ENCODE measurements at regions not wholly inside any gene's neighbourhood (a gene's known extent, or its start where the extent isn't known, plus 50 kb on each side); places are given as distances from the start of the nearest gene placed in this dataset.

DNA sequence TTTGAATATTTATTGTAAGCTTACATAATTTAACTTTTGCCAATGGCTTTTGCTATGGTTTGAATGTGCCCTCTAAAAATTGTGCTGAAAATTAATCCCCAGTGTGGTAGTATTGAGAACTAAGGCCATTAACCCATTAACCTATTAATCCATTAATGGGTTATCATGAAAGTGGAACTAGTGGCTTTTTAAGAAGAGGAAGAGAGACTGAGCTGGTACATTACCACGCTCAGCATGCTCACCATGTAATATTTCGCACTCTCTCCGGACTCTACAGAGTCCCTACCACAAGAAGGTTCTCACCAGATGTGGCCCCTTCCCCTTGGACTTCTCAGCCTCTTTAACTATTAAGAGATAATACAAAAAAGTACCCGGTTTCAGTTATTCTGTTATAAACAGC, 164.4 kb upstream of the ZRANB2 start:
- no peaks in the 10 kb centered on the region for H3K9me3 Mint-ChIP-seq (ENCODE audit: low read depth)
- peaks cover 6% of the 10 kb centered on the region for H3K4me1 Mint-ChIP-seq (ENCODE audit: low read depth)
- H3K36me3 Mint-ChIP-seq (ENCODE audit: insufficient read depth), result no peaks in the 10 kb centered on the region
- no peak for DNase-seq (ENCODE audit: low spot score, unreplicated experiment)
- H3K27me3 Mint-ChIP-seq, result peaks cover 2% of the 10 kb centered on the region
- no peak overlapping the region for H3K27ac Mint-ChIP-seq
- H3K4me3 Mint-ChIP-seq (ENCODE audit: low read depth), result no peak overlapping the region
- TF ChIP-seq, protein P1, sequence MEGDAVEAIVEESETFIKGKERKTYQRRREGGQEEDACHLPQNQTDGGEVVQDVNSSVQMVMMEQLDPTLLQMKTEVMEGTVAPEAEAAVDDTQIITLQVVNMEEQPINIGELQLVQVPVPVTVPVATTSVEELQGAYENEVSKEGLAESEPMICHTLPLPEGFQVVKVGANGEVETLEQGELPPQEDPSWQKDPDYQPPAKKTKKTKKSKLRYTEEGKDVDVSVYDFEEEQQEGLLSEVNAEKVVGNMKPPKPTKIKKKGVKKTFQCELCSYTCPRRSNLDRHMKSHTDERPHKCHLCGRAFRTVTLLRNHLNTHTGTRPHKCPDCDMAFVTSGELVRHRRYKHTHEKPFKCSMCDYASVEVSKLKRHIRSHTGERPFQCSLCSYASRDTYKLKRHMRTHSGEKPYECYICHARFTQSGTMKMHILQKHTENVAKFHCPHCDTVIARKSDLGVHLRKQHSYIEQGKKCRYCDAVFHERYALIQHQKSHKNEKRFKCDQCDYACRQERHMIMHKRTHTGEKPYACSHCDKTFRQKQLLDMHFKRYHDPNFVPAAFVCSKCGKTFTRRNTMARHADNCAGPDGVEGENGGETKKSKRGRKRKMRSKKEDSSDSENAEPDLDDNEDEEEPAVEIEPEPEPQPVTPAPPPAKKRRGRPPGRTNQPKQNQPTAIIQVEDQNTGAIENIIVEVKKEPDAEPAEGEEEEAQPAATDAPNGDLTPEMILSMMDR (IDR thresholded peaks at IDR 0.05; ENCODE audit: unreplicated experiment), result no peak

GRCh38 chr1:71242239-71242638, 161.4 kb upstream of the ZRANB2 start:
- Mint-ChIP-seq H3K4me3 (ENCODE audit: low read depth) (no peak overlapping the region), H3K36me3 (ENCODE audit: insufficient read depth) (no peaks in the 10 kb centered on the region), H3K9me3 (ENCODE audit: low read depth) (no peaks in the 10 kb centered on the region), H3K4me1 (ENCODE audit: low read depth) (no peaks in the 10 kb centered on the region), H3K27ac (no peak overlapping the region), H3K27me3 (no peaks in the 10 kb centered on the region)
- DNase-seq (ENCODE audit: low spot score, unreplicated experiment), result no peak
- TF ChIP-seq, protein P1 (IDR thresholded peaks at IDR 0.05; ENCODE audit: unreplicated experiment), result no peak

DNA sequence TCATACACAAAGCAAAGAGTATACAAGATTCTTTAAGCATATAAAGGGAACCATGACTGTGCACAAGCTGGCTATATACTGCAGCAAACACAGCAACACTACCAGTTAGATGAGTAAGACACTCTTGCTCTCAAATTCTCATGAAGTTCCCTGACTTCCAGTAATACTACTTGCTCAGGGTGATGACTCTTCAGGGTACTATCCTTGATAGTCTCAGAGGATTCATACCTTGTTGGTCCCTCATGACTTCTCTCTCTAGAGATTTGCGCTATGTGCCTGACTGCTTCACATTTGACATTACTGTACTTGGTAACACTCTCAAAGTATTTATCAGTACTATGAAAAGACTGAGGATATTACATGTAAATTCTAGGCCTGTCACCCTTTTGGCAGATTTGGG, 159.8 kb upstream of the ZRANB2 start:
- no peak for DNase-seq (ENCODE audit: low spot score, unreplicated experiment)
- H3K9me3 Mint-ChIP-seq (ENCODE audit: low read depth), result no peaks in the 10 kb centered on the region
- no peak overlapping the region for H3K27ac Mint-ChIP-seq
- no peaks in the 10 kb centered on the region for H3K36me3 Mint-ChIP-seq (ENCODE audit: insufficient read depth)
- H3K4me1 Mint-ChIP-seq (ENCODE audit: low read depth), result no peaks in the 10 kb centered on the region
- H3K27me3 Mint-ChIP-seq, result no peaks in the 10 kb centered on the region
- TF ChIP-seq, protein P1 (IDR thresholded peaks at IDR 0.05; ENCODE audit: unreplicated experiment), result no peak
- no peak overlapping the region for H3K4me3 Mint-ChIP-seq (ENCODE audit: low read depth)

- TF ChIP-seq, protein P1 (IDR thresholded peaks at IDR 0.05; ENCODE audit: unreplicated experiment), result no peak
- Mint-ChIP-seq H3K9me3 (ENCODE audit: low read depth) (no peaks in the 10 kb centered on the region), H3K4me1 (ENCODE audit: low read depth) (no peaks in the 10 kb centered on the region), H3K27me3 (peaks cover 3% of the 10 kb centered on the region), H3K4me3 (ENCODE audit: low read depth) (no peak overlapping the region), H3K36me3 (ENCODE audit: insufficient read depth) (no peaks in the 10 kb centered on the region), H3K27ac (no peak overlapping the region)
- no peak for DNase-seq (ENCODE audit: low spot score, unreplicated experiment)
Measured at GRCh38 chr1:71236503-71236902, 155.7 kb upstream of the ZRANB2 start.

- peaks cover 8% of the 10 kb centered on the region for H3K27me3 Mint-ChIP-seq
- no peaks in the 10 kb centered on the region for H3K4me1 Mint-ChIP-seq (ENCODE audit: low read depth)
- no peaks in the 10 kb centered on the region for H3K9me3 Mint-ChIP-seq (ENCODE audit: low read depth)
- TF ChIP-seq, protein P1 (IDR thresholded peaks at IDR 0.05; ENCODE audit: unreplicated experiment), result no peak
- no peaks in the 10 kb centered on the region for H3K36me3 Mint-ChIP-seq (ENCODE audit: insufficient read depth)
- no peak overlapping the region for H3K4me3 Mint-ChIP-seq (ENCODE audit: low read depth)
- no peak overlapping the region for H3K27ac Mint-ChIP-seq
- no peak for DNase-seq (ENCODE audit: low spot score, unreplicated experiment)
Measured at GRCh38 chr1:71233645-71234044, 152.8 kb upstream of the ZRANB2 start.

Measured in progenitor cell of endocrine pancreas (in vitro differentiated cells).